ENCODE measurements at regions not wholly inside any gene's neighbourhood (a gene's known extent, or its start where the extent isn't known, plus 50 kb on each side); places are given as distances from the start of the nearest gene placed in this dataset.

GRCh38 chr1:208866386-208866955, 622.3 kb upstream of the PLXNA2 start:
- no peak for TF ChIP-seq EZH2 (IDR thresholded peaks at IDR 0.05; ENCODE audit: insufficient read depth, poor library complexity, severe bottlenecking)
- no peak for TF ChIP-seq EZH2phosphoT487 (IDR thresholded peaks at IDR 0.05; ENCODE audit: insufficient read depth, low read depth)
